HG03378 (cell line): ENCODE measurements at regions not wholly inside any gene's neighbourhood (a gene's known extent, or its start where the extent isn't known, plus 50 kb on each side); places are given as distances from the start of the nearest gene placed in this dataset.
"Not testable (repeated sequence)": the region's sequence is repeated elsewhere in the genome, so short reads cannot be mapped to it uniquely, and the experiment has no call there.

Source experiments
- ATAC-seq: cut with Tn5 transposase; IDR thresholded peaks from one replicate; pipeline ENCODE4 v1.9.1; 2021; ENCODE audit warnings: mild to moderate bottlenecking, moderate library complexity; ENCODE audit not compliant: unreplicated experiment

GRCh38 chr10:45564303-45564959 lies 108.1 kb downstream of the ZFAND4 start:
- ATAC-seq = no peak

DNA sequence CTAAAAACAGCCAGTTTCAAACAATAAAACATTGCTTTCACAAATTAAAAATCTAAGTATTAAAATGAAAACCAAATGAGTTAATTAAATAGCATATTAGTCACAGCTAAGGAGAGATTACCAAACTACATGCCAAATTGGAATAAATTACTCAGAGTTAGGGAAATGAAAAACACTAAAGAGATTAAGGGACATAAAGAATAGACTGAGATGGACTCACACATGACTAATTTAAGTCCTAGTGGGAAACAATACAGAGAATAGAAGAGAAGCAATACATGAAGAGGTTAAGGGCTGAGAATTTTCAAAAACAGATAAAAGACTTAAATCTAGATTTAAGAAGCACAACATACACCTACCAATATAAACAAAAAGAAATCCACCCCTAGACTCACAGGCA lies 110.6 kb downstream of the ZFAND4 start:
- no peak for ATAC-seq

GRCh38 chr10:45560262-45560661 lies 112.3 kb downstream of the ZFAND4 start:
- ATAC-seq = no peak

DNA sequence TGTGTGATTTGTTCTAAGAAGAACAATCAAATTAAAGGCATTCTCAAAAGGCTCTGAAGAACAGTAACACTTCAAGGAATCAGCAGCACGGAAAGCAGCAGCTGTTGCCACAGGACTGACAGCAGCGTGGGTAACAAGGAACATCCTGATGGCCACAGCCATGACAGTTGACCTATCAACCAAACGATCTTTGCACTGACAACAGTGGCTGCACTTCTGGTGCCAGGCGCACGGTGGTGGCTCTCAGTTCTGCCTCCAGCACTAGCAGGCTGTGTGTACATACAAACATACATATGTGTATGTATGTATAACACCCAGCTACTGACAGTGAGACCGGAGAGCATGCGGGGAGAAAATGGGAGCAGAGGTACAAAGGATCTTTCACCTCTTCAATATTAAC lies 114.1 kb downstream of the ZFAND4 start:
- no peak for ATAC-seq

DNA sequence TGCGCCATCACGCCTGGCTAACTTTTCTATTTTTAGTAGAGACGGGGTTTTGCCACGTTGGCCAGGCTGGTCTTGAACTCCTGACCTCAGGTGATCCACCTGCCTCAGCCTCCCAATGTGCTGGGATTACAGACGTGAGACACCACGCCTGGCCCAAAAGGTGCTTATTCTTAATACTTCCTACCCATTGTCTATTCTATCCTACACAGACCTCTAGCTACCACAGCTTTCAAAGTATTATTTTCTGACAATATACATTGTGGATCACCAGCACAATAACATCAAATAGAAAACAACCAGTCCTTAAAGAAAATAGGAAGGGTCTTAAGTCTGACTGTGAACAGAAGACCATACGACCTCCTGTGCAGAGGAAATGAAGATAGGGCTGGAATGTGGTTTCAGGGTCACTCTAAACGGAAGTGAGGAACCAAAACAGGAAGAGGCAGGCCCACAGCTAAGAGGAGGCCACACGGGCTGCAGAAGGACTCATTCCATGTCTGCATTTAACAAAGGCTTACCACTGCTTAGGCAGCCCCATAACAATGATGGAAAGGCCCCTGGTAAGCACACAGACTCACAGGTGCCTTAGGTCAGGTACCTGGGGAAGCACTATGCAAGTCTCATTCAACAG lies 115.2 kb downstream of the ZFAND4 start:
- ATAC-seq = peak; percentile 45

- ATAC-seq = no peak
These were observed 116.8 kb downstream of the ZFAND4 start for GRCh38 chr10:45555795-45556194.

- ATAC-seq = not testable (repeated sequence)
These were observed 117.2 kb downstream of the ZFAND4 start for GRCh38 chr10:45555332-45555731.

GRCh38 chr10:45553613-45554012 lies 119.0 kb downstream of the ZFAND4 start:
- ATAC-seq = no peak

DNA sequence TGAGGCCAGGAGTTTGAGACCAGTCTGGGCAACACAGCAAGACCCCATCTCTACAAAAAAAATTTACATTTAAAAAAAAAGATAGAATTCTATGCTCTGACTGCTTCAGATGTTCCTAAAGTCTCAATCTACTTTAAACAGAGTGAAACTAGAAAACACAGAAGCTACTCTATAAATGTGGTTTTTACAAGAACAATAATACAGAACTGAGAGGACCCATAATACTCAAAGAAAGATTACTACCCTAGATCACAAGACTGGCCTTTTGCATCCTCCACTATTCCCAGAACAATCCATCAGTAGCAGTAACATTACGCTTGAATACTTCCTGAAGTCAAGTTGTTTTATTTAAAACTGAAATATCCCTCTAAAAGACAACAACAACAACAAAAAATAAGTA lies 119.4 kb downstream of the ZFAND4 start:
- peak; percentile 54 for ATAC-seq

GRCh38 chr10:45552476-45552875 lies 120.1 kb downstream of the ZFAND4 start:
- no peak for ATAC-seq

- no peak for ATAC-seq
These were observed 121.4 kb downstream of the ZFAND4 start for GRCh38 chr10:45550903-45551786.

- ATAC-seq = no peak
These were observed 124.5 kb downstream of the ZFAND4 start for GRCh38 chr10:45548068-45548467.

- ATAC-seq = no peak
These were observed 125.4 kb downstream of the ZFAND4 start for GRCh38 chr10:45547207-45547606.

DNA sequence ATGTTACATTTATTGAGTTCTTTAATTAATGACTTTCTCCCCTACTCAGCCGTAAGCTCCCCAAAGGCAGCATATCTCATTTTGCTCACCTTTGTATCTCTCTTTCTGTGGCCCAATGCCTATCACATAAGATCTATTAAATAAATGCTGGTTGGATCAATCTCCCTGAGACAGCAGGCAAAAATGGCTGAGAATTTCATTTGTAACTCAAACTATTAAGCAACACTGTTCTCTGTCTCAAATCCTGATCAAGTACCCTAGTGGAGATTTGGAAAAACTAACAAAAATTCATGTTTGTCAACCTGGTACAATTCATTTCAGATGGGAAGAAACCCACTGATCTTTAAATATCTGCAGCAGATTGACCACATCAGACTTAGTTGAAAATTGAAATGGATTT lies 127.4 kb downstream of the ZFAND4 start:
- no peak for ATAC-seq

- ATAC-seq = no peak
These were observed 128.4 kb downstream of the ZFAND4 start for GRCh38 chr10:45544191-45544590.

- ATAC-seq = not testable (repeated sequence)
These were observed 131.5 kb downstream of the ZFAND4 start for GRCh38 chr10:45541032-45541431.

- ATAC-seq = not testable (repeated sequence)
These were observed 132.0 kb downstream of the ZFAND4 start for GRCh38 chr10:45540589-45540988.

DNA sequence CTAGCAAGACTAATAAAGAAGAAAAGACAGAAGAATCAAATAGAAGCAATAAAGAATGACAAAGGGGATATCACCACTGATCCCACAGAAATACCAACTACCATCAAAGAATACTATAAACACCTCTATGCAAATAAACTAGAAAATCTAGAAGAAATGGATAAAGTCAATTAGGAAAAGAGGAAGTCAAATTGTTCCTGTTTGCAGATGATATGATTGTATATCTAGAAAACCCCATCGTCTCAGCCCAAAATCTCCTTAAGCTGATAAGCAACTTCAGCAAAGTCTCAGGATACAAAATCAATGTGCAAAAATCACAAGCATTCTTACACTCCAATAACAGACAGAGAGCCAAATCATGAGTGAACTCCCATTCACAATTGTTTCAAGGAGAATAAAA lies 133.0 kb downstream of the ZFAND4 start:
- not testable (repeated sequence) for ATAC-seq

DNA sequence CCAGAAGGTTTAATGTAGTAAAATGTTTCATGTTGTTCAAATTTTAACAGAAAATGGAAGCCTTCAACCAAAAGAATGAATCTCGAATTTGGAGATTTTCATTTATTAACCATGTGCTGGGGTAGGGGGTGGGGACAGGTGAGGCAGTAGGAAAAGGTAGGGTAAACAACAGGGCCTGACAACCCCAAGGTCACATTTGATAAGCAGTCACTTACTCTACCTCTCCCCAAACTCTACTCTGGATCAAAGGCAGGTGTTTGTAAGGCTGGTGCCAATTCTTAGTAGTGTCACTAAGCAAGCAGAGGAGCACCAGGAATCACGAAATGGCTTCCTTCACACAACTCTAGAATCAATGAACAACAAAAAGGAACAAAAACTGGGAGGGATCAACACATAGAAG lies 138.0 kb downstream of the ZFAND4 start:
- ATAC-seq = no peak

DNA sequence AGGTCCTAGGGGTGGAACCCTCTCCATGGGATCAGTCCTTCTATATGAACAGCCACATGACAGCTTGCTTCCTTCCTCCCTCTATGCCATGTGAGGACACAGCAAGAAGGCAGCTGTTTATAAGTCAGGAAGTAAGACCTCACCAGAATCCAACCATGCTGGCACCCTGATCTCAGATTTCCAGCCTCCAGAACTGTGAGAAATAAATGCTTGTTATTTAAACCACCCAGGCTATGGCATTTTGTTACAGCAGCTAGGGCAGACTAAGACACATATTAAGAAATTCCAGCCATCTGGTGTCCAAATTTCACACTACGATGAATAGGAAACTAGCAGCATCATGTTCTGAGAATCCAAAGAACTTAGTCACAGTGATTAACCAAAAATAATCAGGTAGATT lies 140.1 kb downstream of the ZFAND4 start:
- ATAC-seq = no peak

- no peak for ATAC-seq
These were observed 146.2 kb downstream of the ZFAND4 start for GRCh38 chr10:45526309-45526905.
